GM12874 (cell line): ENCODE measurements at regions not wholly inside any gene's neighbourhood (a gene's known extent, or its start where the extent isn't known, plus 50 kb on each side); places are given as distances from the start of the nearest gene placed in this dataset.

Experiments
- CTCF ChIP-seq: IDR thresholded peaks from 2 replicates; pipeline ENCODE4 v1.5.1; 2011; ENCODE audit warnings: low read depth, mild to moderate bottlenecking, control low read depth, low read length, moderate library complexity; ENCODE audit not compliant: insufficient read depth

GRCh38 chr5:54621048-54621447 lies 103.5 kb downstream of the SNX18 start:
- TF ChIP-seq CTCF = no peak

GRCh38 chr5:54620141-54620933 lies 102.8 kb downstream of the SNX18 start:
- TF ChIP-seq CTCF = no peak

- no peak for TF ChIP-seq CTCF
Observed at GRCh38 chr5:54619731-54620130, 102.2 kb downstream of the SNX18 start.

GRCh38 chr5:54616518-54617220 lies 99.1 kb downstream of the SNX18 start:
- no peak for TF ChIP-seq CTCF

GRCh38 chr5:54616031-54616430 lies 98.5 kb downstream of the SNX18 start:
- TF ChIP-seq CTCF = no peak

GRCh38 chr5:54615381-54615780 lies 97.8 kb downstream of the SNX18 start:
- TF ChIP-seq CTCF = no peak

GRCh38 chr5:54612711-54613110 lies 95.2 kb downstream of the SNX18 start:
- no peak for TF ChIP-seq CTCF
